ENCODE measurements at regions not wholly inside any gene's neighbourhood (a gene's known extent, or its start where the extent isn't known, plus 50 kb on each side); places are given as distances from the start of the nearest gene placed in this dataset.

- TF ChIP-seq CTCF (IDR thresholded peaks at IDR 0.05; ENCODE audit: low read depth, low read length) (no peak), EZH2phosphoT487 (IDR thresholded peaks at IDR 0.05; ENCODE audit: low read depth) (no peak)
Observed at GRCh38 chr12:91718326-91718725, 427.3 kb downstream of the BTG1 start.

Measured in OCI-LY3 (cell line).